K562 (cell line): ENCODE measurements at regions not wholly inside any gene's neighbourhood (a gene's known extent, or its start where the extent isn't known, plus 50 kb on each side); places are given as distances from the start of the nearest gene placed in this dataset.

Source experiments
- ATAC-seq: fragments of 200-7000 bp; cut with Tn5 transposase; 3 replicates; pipeline ENCODE4 v1.9.1; 2020; ENCODE audit warnings: moderate library complexity
- BruUV-seq: library from RNA; stranded (reverse); fragments of 400-500 nt; replicated peaks from 2 replicates; lab custom pipeline; 2021; lab: Mats Ljungman, UMichigan
- CTCF ChIA-PET: fragments of 300-600 bp; formaldehyde crosslinking; extraction: SDS; loops from one replicate; lab custom pipeline; 2021; ENCODE audit warnings: low intra/inter-chr PET ratio; lab: Yijun Ruan, JAX
- POLR2A ChIA-PET: fragments of 300-600, 350-650 bp; sonication (Branson Sonifier 250); formaldehyde crosslinking; extraction: SDS; loops from one replicate; lab custom pipeline; 2021; ENCODE audit warnings: antibody characterized with exemption, inconsistent platforms; lab: Yijun Ruan, JAX
- DNase-seq, 4 experiments: peaks; one replicate each; pipeline versions ENCODE4 v3.0.0 to v3.0.0-alpha.2; 2011 to 2018; ENCODE audit warnings: low spot score in 3 of 4, mixed read lengths in 3 of 4; ENCODE audit errors: extremely low read depth in 1 of 4
- FAIRE-seq: peaks from 2 replicates; lab custom pipeline; 2011; peaks lifted over from hg19 to GRCh38; lab: Jason Lieb, UNC
- H2AFZ ChIP-seq: 2 replicates; pipeline ENCODE4 v1.6.0; 2011; ENCODE audit warnings: low read depth, low read length, control low read depth, inconsistent platforms
- H3K27ac ChIP-seq: fragments of 200-600 bp; 3 replicates; pipeline ENCODE4 v1.8.0; 2011; ENCODE audit warnings: low read depth, mild to moderate bottlenecking, control low read depth, inconsistent platforms, low read length, moderate library complexity, mixed read lengths; ENCODE audit errors: extremely low read depth
- H3K27me3 ChIP-seq, 2 experiments: fragments of 300-600 bp in 1 of 2; 2 replicates in 1 of 2; 3 replicates in 1 of 2; pipeline versions ENCODE4 v1.6.0 to v1.8.0; 2011; ENCODE audit warnings: inconsistent platforms in 2 of 2, low read length in 2 of 2, mild to moderate bottlenecking in 1 of 2, mixed read lengths in 1 of 2, moderate library complexity in 1 of 2; ENCODE audit not compliant: control insufficient read depth in 2 of 2, insufficient read depth in 2 of 2
- H3K36me3 ChIP-seq: fragments of 300-600 bp; 3 replicates; pipeline ENCODE4 v1.8.0; 2011; ENCODE audit warnings: mild to moderate bottlenecking, low read length, inconsistent platforms; ENCODE audit not compliant: control insufficient read depth, insufficient read depth
- H3K4me1 ChIP-seq, 2 experiments: fragments of 200-600 bp in 1 of 2; replicated peaks in 1 of 2; 2 replicates in 1 of 2; 3 replicates in 1 of 2; pipeline versions ENCODE4 v1.5.1 to v1.8.0; 2011; ENCODE audit warnings: inconsistent platforms in 2 of 2, low read length in 2 of 2, mild to moderate bottlenecking in 1 of 2, mixed read lengths in 1 of 2, moderate library complexity in 1 of 2; ENCODE audit not compliant: control insufficient read depth in 2 of 2, insufficient read depth in 2 of 2
- H3K4me2 ChIP-seq: 2 replicates; pipeline ENCODE4 v1.6.1; 2011; ENCODE audit warnings: low read length, control low read depth, inconsistent platforms, mixed read lengths; ENCODE audit not compliant: insufficient read depth
- H3K4me3 ChIP-seq: fragments of 200-600 bp; sonication (generic), shearing (Covaris generic); 2 replicates; pipeline ENCODE4 v1.5.1; 2016; ENCODE audit warnings: control low read depth, inconsistent platforms
- H3K79me2 ChIP-seq: fragments of 200-600 bp; 3 replicates; pipeline ENCODE4 v1.8.0; 2011; ENCODE audit warnings: low read length, inconsistent platforms; ENCODE audit not compliant: control insufficient read depth, insufficient read depth
- H3K9ac ChIP-seq, 2 experiments: 2 replicates each; pipeline versions ENCODE4 v1.6.0 to v1.6.1; 2011; ENCODE audit warnings: low read depth in 2 of 2, low read length in 2 of 2, control low read depth in 1 of 2, inconsistent platforms in 1 of 2, mild to moderate bottlenecking in 1 of 2, mixed read lengths in 1 of 2; ENCODE audit not compliant: insufficient read depth in 1 of 2
- H3K9me1 ChIP-seq: one replicate; pipeline ENCODE4 v1.6.0; 2011; ENCODE audit warnings: inconsistent platforms, mild to moderate bottlenecking, low read length, moderate library complexity; ENCODE audit not compliant: control insufficient read depth, insufficient read depth
- H3K9me3 ChIP-seq: replicated peaks from 2 replicates; pipeline ENCODE4 v1.5.1; 2011; ENCODE audit warnings: low read depth, low read length, inconsistent platforms; ENCODE audit not compliant: control insufficient read depth, insufficient read depth
- H4K20me1 ChIP-seq: replicated peaks from 2 replicates; pipeline ENCODE4 v1.6.1; 2011; ENCODE audit warnings: low read length, inconsistent platforms, mixed read lengths; ENCODE audit not compliant: control insufficient read depth, insufficient read depth
- CBX2 ChIP-seq: fragments of 200-600 bp; sonication (generic); IDR thresholded peaks from one replicate; pipeline ENCODE4 v1.6.1; 2012; ENCODE audit warnings: mild to moderate bottlenecking, low read length, inconsistent platforms; ENCODE audit not compliant: insufficient read depth, poor library complexity, severe bottlenecking
- CC2D1A ChIP-seq: fragments of 450-650 bp; IDR thresholded peaks from 2 replicates; pipeline ENCODE4 v1.6.1; 2017; ENCODE audit warnings: mild to moderate bottlenecking
- CGGBP1 ChIP-seq: fragments of 250-450 bp; sonication (Bioruptor Pico); IDR thresholded peaks from 2 replicates; pipeline ENCODE4 v1.9.0; 2021; ENCODE audit warnings: mild to moderate bottlenecking
- CREBBP ChIP-seq: IDR thresholded peaks from one replicate; pipeline ENCODE4 v1.6.1; 2012; ENCODE audit warnings: low read depth, mild to moderate bottlenecking, control low read depth, inconsistent platforms, low read length
- ETV1 ChIP-seq: fragments of 450-650 bp; conservative IDR thresholded peaks from 2 replicates; pipeline ENCODE4 v1.6.1; 2016; ENCODE audit warnings: missing genetic modification characterization, control low read depth, low read depth, missing compliant biosample characterization
- ETV5 ChIP-seq: sonication (generic); formaldehyde crosslinking; IDR thresholded peaks from 2 replicates; pipeline ENCODE4 v1.4.0; 2020; ENCODE audit warnings: low read depth, mild to moderate bottlenecking, missing genetic modification reagents
- FOSL1 ChIP-seq: fragments of 200-800 bp; sonication (Bioruptor generic); conservative IDR thresholded peaks from 2 replicates; pipeline ENCODE4 v1.6.1; 2016; ENCODE audit warnings: missing genetic modification characterization, missing compliant biosample characterization
- KDM5B ChIP-seq: fragments of 200-600 bp; sonication (generic); IDR thresholded peaks from 2 replicates; pipeline ENCODE4 v1.6.1; 2012; ENCODE audit warnings: low read depth, mild to moderate bottlenecking, moderate library complexity, low read length, control low read depth, inconsistent platforms; ENCODE audit not compliant: insufficient replicate concordance
- KLF6 ChIP-seq: fragments of 250-450 bp; sonication (Bioruptor Pico); IDR thresholded peaks from 2 replicates; pipeline ENCODE4 v1.4.0; 2020; ENCODE audit warnings: mild to moderate bottlenecking, moderate library complexity, borderline replicate concordance
- MCM2 ChIP-seq: fragments of 450-650 bp; IDR thresholded peaks from 2 replicates; pipeline ENCODE4 v1.6.1; 2017; ENCODE audit warnings: low read depth, mild to moderate bottlenecking
- PRMT5 ChIP-seq: sonication (generic); formaldehyde crosslinking; IDR thresholded peaks from 2 replicates; pipeline ENCODE4 v1.5.0; 2020; ENCODE audit warnings: missing genetic modification reagents
- RUNX1 ChIP-seq: sonication (generic); IDR thresholded peaks from 2 replicates; pipeline ENCODE4 v1.6.1; 2016; ENCODE audit warnings: antibody characterized with exemption, low read depth
- SP1 ChIP-seq: sonication (generic); formaldehyde crosslinking; IDR thresholded peaks from 2 replicates; pipeline ENCODE4 v1.8.1; 2022; ENCODE audit warnings: mild to moderate bottlenecking, missing genetic modification reagents
- TCF7L2 ChIP-seq: fragments of 150-350 bp; IDR thresholded peaks from 2 replicates; pipeline ENCODE4 v1.6.1; 2016; ENCODE audit warnings: low read depth, mild to moderate bottlenecking, low read length, moderate library complexity
- THRA ChIP-seq: fragments of 450-650 bp; IDR thresholded peaks from 2 replicates; pipeline ENCODE4 v1.6.1; 2017; ENCODE audit warnings: mild to moderate bottlenecking, moderate library complexity
- UBTF ChIP-seq, 2 experiments: IDR thresholded peaks; 2 replicates each; pipeline ENCODE4 v1.6.1; 2012; ENCODE audit warnings: improper control_type of control experiment in 2 of 2, low read depth in 2 of 2, low read length in 2 of 2, borderline replicate concordance in 1 of 2
- ZNF277 ChIP-seq: fragments of 250-450 bp; sonication (Bioruptor Pico); IDR thresholded peaks from 2 replicates; pipeline ENCODE4 v1.8.0; 2022; ENCODE audit warnings: inconsistent platforms, mild to moderate bottlenecking, moderate library complexity, borderline replicate concordance
- ZNF589 ChIP-seq: fragments of 200-800 bp; sonication (Bioruptor generic); IDR thresholded peaks from 2 replicates; pipeline ENCODE4 v1.6.1; 2016; ENCODE audit warnings: low read depth, missing genetic modification characterization, missing compliant biosample characterization
- WGBS: fragments of 100-300 bp; shearing (Covaris generic); methylation state at CpG from one replicate; pipeline ENCODE4 v1.1.6; 2016; ENCODE audit warnings: low coverage, mixed read lengths; ENCODE audit not compliant: insufficient coverage; ENCODE audit errors: missing lambda C conversion rate; 5-methylcytosine and 5-hydroxymethylcytosine counted together
- in situ Hi-C: fragments of 300-500 bp; cut with MboI; formaldehyde crosslinking; loops from 4 replicates; pipeline ENCODE4 v1.15.0; 2018; ENCODE audit warnings: inconsistent platforms, mixed read lengths
- intact Hi-C: fragments of 100-400 bp; cut with micrococcal nuclease; formaldehyde crosslinking; loops from 2 replicates; pipeline ENCODE4 v1.14.2; 2022

GRCh38 chr7:119640861-119641260, 632.1 kb upstream of the KCND2 start:
- H3K27ac ChIP-seq: no peak overlapping the region
- H3K27me3 ChIP-seq: no peaks in the 10 kb centered on the region
- FAIRE-seq (no peak), DNase-seq (peak in 1 of 4 experiments; percentile 9), ATAC-seq (peak; percentile 56)
- peaks cover 2% of the 10 kb centered on the region; the same call in 1 of the 2 replicates for H3K9me3 ChIP-seq
- no peak overlapping the region for H3K4me2 ChIP-seq
- H3K9me1 ChIP-seq: no peaks in the 10 kb centered on the region
- H3K9ac ChIP-seq: no peak overlapping the region
- in situ Hi-C loops: no loop called here
- no peak overlapping the region for H2AFZ ChIP-seq
- intact Hi-C loops: no loop called here
- H4K20me1 ChIP-seq: no peaks in the 10 kb centered on the region
- H3K79me2 ChIP-seq: no peaks in the 10 kb centered on the region
- H3K36me3 ChIP-seq: no peaks in the 10 kb centered on the region; the same call in 2 of the 3 replicates
- no peak overlapping the region for H3K4me3 ChIP-seq
- WGBS: 52% methylated on average over 4 of the region's 4 CpGs
- ChIA-PET CTCF (no interaction called here), POLR2A (no interaction called here)
- BruUV-seq: no TSS peak
- no peaks in the 10 kb centered on the region for H3K4me1 ChIP-seq
- TF ChIP-seq SP1 (CRISPR knock-in tag): no peak
- no peak for TF ChIP-seq KDM5B
- no peak for TF ChIP-seq UBTF (IDR thresholded peaks at IDR 0.05; ENCODE audit: borderline replicate concordance in 1 of 2, low read depth in 2 of 2, low read length in 2 of 2)
- no peak for TF ChIP-seq ETV5 (CRISPR knock-in tag)
- no peak for TF ChIP-seq ZNF277 (CRISPR knock-in tag)
- TF ChIP-seq CGGBP1 (CRISPR knock-in tag): no peak
- TF ChIP-seq CREBBP: no peak
- TF ChIP-seq RUNX1: no peak
- TF ChIP-seq MCM2: no peak
- no peak for TF ChIP-seq ZNF589 (CRISPR knock-in tag)
- TF ChIP-seq CBX2: no peak
- TF ChIP-seq FOSL1: no peak
- TF ChIP-seq THRA: no peak
- TF ChIP-seq PRMT5 (CRISPR knock-in tag): no peak
- no peak for TF ChIP-seq KLF6 (CRISPR knock-in tag)
- no peak for TF ChIP-seq ETV1 (tag)
- TF ChIP-seq TCF7L2: no peak
- no peak for TF ChIP-seq CC2D1A
- TF ChIP-seq, all 486 proteins: peak for 0
